Loucy (cell line): ENCODE measurements at regions not wholly inside any gene's neighbourhood (a gene's known extent, or its start where the extent isn't known, plus 50 kb on each side); places are given as distances from the start of the nearest gene placed in this dataset.

Source experiments
- H2AFZ ChIP-seq: fragments of 200-600 bp; sonication (generic); 2 replicates; pipeline ENCODE4 v1.6.0; 2016; ENCODE audit warnings: antibody characterized with exemption, mild to moderate bottlenecking, low read length, moderate library complexity
- H3F3A ChIP-seq: fragments of 200-600 bp; 2 replicates; pipeline ENCODE4 v1.6.0; 2016; ENCODE audit warnings: antibody characterized with exemption, low read depth, mild to moderate bottlenecking
- H3K27me3 ChIP-seq: fragments of 200-600 bp; sonication (generic); 2 replicates; pipeline ENCODE4 v1.6.1; 2014; ENCODE audit warnings: low read length, mild to moderate bottlenecking; ENCODE audit not compliant: insufficient read depth, poor library complexity, severe bottlenecking
- H3K36me3 ChIP-seq: fragments of 200-600 bp; sonication (generic); 2 replicates; pipeline ENCODE4 v1.6.1; 2016; ENCODE audit warnings: low read length; ENCODE audit not compliant: insufficient read depth
- H3K4me1 ChIP-seq: fragments of 200-600 bp; sonication (generic); 2 replicates; pipeline ENCODE4 v1.5.1; 2014; ENCODE audit warnings: low read length, mild to moderate bottlenecking; ENCODE audit not compliant: insufficient read depth, poor library complexity, severe bottlenecking
- H3K4me2 ChIP-seq: fragments of 200-600 bp; sonication (generic); 2 replicates; pipeline ENCODE4 v1.6.0; 2014; ENCODE audit warnings: antibody characterized with exemption, low read length, low read depth, mild to moderate bottlenecking; ENCODE audit not compliant: poor library complexity, severe bottlenecking
- H3K4me3 ChIP-seq: fragments of 200-600 bp; sonication (generic); 2 replicates; pipeline ENCODE4 v1.5.1; 2014; ENCODE audit warnings: low read length, mild to moderate bottlenecking, mixed read lengths; ENCODE audit not compliant: poor library complexity, severe bottlenecking
- H3K79me2 ChIP-seq: fragments of 200-600 bp; sonication (generic); 2 replicates; pipeline ENCODE4 v1.6.1; 2014; ENCODE audit warnings: low read length; ENCODE audit not compliant: insufficient read depth
- H3K9ac ChIP-seq: fragments of 200-600 bp; sonication (generic); 2 replicates; pipeline ENCODE4 v1.6.0; 2014; ENCODE audit warnings: mild to moderate bottlenecking, low read depth, low read length, moderate library complexity; ENCODE audit not compliant: poor library complexity, severe bottlenecking
- H3K9me2 ChIP-seq: fragments of 200-600 bp; sonication (generic); replicated peaks from 2 replicates; pipeline ENCODE4 v1.6.1; 2016; ENCODE audit warnings: low read depth, low read length, mixed read lengths
- H3K9me3 ChIP-seq: fragments of 200-600 bp; sonication (generic); 2 replicates; pipeline ENCODE4 v1.6.1; 2014; ENCODE audit warnings: mild to moderate bottlenecking, antibody characterized with exemption, low read length, low read depth; ENCODE audit not compliant: insufficient read depth
- H4K20me1 ChIP-seq: fragments of 200-600 bp; sonication (generic); 2 replicates; pipeline ENCODE4 v1.6.0; 2014; ENCODE audit warnings: antibody characterized with exemption, low read length, mild to moderate bottlenecking; ENCODE audit not compliant: insufficient read depth, poor library complexity, severe bottlenecking
- EZH2phosphoT487 ChIP-seq: fragments of 200-600 bp; IDR thresholded peaks from 2 replicates; pipeline ENCODE4 v1.6.1; 2018; ENCODE audit warnings: antibody characterized with exemption, mild to moderate bottlenecking, moderate library complexity, borderline replicate concordance
- TF ChIP-seq, protein P1 (sequence below): fragments of 200-600 bp; sonication (generic); conservative IDR thresholded peaks from 2 replicates; pipeline ENCODE4 v1.5.1; 2014; ENCODE audit warnings: mild to moderate bottlenecking, antibody characterized with exemption, low read length

DNA sequence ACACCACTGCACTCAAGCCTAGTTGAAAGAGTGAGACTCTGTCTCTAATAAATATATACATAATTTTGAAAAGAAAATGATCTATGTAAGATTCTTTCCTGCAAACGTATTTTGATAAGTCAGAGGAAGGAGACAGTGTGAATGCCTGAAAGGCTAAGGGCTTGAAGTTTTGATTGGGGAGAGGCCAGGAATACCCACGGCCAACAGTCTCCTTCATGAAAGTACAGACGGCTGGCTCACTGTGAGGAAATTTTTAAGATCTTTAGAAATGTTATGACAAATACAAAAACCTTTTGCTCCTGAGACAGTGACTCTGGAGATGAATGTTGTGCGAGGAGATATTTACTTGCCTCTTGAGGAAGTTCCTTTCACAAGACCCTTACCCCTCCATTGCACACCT, 111.4 kb upstream of the KLHL13 start:
- H3K9me2 ChIP-seq, result no peaks in the 10 kb centered on the region
- no peaks in the 10 kb centered on the region for H4K20me1 ChIP-seq
- H3K4me2 ChIP-seq, result no peak overlapping the region
- H3F3A ChIP-seq, result no peaks in the 10 kb centered on the region
- no peaks in the 10 kb centered on the region for H3K79me2 ChIP-seq
- no peak overlapping the region for H3K9ac ChIP-seq
- H3K9me3 ChIP-seq, result no peaks in the 10 kb centered on the region
- H3K4me3 ChIP-seq, result no peak overlapping the region
- no peaks in the 10 kb centered on the region for H3K4me1 ChIP-seq
- H3K36me3 ChIP-seq, result no peaks in the 10 kb centered on the region
- no peak overlapping the region for H2AFZ ChIP-seq
- H3K27me3 ChIP-seq, result no peaks in the 10 kb centered on the region
- TF ChIP-seq, protein P1, sequence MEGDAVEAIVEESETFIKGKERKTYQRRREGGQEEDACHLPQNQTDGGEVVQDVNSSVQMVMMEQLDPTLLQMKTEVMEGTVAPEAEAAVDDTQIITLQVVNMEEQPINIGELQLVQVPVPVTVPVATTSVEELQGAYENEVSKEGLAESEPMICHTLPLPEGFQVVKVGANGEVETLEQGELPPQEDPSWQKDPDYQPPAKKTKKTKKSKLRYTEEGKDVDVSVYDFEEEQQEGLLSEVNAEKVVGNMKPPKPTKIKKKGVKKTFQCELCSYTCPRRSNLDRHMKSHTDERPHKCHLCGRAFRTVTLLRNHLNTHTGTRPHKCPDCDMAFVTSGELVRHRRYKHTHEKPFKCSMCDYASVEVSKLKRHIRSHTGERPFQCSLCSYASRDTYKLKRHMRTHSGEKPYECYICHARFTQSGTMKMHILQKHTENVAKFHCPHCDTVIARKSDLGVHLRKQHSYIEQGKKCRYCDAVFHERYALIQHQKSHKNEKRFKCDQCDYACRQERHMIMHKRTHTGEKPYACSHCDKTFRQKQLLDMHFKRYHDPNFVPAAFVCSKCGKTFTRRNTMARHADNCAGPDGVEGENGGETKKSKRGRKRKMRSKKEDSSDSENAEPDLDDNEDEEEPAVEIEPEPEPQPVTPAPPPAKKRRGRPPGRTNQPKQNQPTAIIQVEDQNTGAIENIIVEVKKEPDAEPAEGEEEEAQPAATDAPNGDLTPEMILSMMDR, result no peak
- TF ChIP-seq EZH2phosphoT487, result no peak

DNA sequence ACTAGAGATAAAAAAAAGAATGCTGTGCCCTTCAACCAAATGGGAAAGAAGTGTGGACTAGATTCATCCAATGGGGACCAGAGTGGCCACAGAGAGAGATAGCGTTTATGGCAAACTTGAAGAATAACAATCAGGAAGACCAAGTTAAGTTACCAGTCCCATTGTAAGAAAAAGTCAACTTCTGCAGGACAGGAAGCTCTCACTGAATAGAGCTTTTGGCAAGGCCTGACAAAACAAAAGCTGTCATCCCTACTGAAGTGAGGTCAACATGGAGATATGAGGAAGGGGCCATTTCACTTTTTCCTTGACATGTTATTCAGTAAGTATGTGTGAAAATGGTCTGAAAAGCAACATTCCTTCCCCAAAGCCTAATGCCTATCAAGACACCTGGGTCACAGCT, 111.8 kb upstream of the KLHL13 start:
- H3K9me3 ChIP-seq, result no peaks in the 10 kb centered on the region

GRCh38 chrX:118231464-118231863, 114.4 kb upstream of the WDR44 start:
- TF ChIP-seq EZH2phosphoT487, result no peak
- TF ChIP-seq, protein P1, result no peak
- Histone ChIP-seq H3F3A (no peaks in the 10 kb centered on the region), H3K9ac (no peak overlapping the region), H4K20me1 (no peaks in the 10 kb centered on the region), H2AFZ (no peak overlapping the region), H3K4me2 (no peak overlapping the region), H3K9me2 (no peaks in the 10 kb centered on the region), H3K79me2 (no peaks in the 10 kb centered on the region), H3K9me3 (no peaks in the 10 kb centered on the region), H3K27me3 (no peaks in the 10 kb centered on the region), H3K4me1 (no peaks in the 10 kb centered on the region), H3K4me3 (no peak overlapping the region), H3K36me3 (no peaks in the 10 kb centered on the region)

More for the DNA sequence above, 111.8 kb upstream of the KLHL13 start:
- Histone ChIP-seq H3K9ac (no peak overlapping the region), H3F3A (no peaks in the 10 kb centered on the region), H3K79me2 (no peaks in the 10 kb centered on the region), H3K4me1 (no peaks in the 10 kb centered on the region), H3K4me2 (no peak overlapping the region), H2AFZ (no peak overlapping the region), H3K4me3 (no peak overlapping the region), H4K20me1 (no peaks in the 10 kb centered on the region), H3K27me3 (no peaks in the 10 kb centered on the region), H3K36me3 (no peaks in the 10 kb centered on the region), H3K9me2 (no peaks in the 10 kb centered on the region)
- TF ChIP-seq, protein P1, result no peak
- no peak for TF ChIP-seq EZH2phosphoT487
